SK-N-SH treated with all-trans-retinoic acid at 6 μM for 48 hours (cell line): ENCODE measurements at regions not wholly inside any gene's neighbourhood (a gene's known extent, or its start where the extent isn't known, plus 50 kb on each side); places are given as distances from the start of the nearest gene placed in this dataset.

Experiments
- ESRRG ChIP-seq: fragments of 250-450 bp; sonication (Bioruptor Pico); IDR thresholded peaks from 2 replicates; pipeline ENCODE4 v1.6.1; 2021; ENCODE audit warnings: mild to moderate bottlenecking
- GLIS3 ChIP-seq: fragments of 250-450 bp; sonication (Bioruptor Pico); IDR thresholded peaks from 2 replicates; pipeline ENCODE4 v1.5.0; 2020; ENCODE audit warnings: mild to moderate bottlenecking, moderate library complexity
- PPARA ChIP-seq: fragments of 250-450 bp; sonication (Bioruptor Pico); IDR thresholded peaks from 2 replicates; pipeline ENCODE4 v1.5.0; 2020; ENCODE audit warnings: mild to moderate bottlenecking, borderline replicate concordance
- SNAI2 ChIP-seq: fragments of 250-450 bp; sonication (Bioruptor Pico); IDR thresholded peaks from 2 replicates; pipeline ENCODE4 v1.5.0; 2020; ENCODE audit warnings: mild to moderate bottlenecking, moderate library complexity
- ZC3H10 ChIP-seq: fragments of 250-450 bp; sonication (Bioruptor Pico); IDR thresholded peaks from 2 replicates; pipeline ENCODE4 v1.5.1; 2021; ENCODE audit warnings: mild to moderate bottlenecking, moderate library complexity
- ZNF565 ChIP-seq: fragments of 450-650 bp; formaldehyde crosslinking; conservative IDR thresholded peaks from 2 replicates; pipeline ENCODE4 v1.5.0; 2020; ENCODE audit warnings: low read depth, mild to moderate bottlenecking, moderate library complexity
- TF ChIP-seq, protein P1 (sequence below): fragments of 250-450 bp; sonication (Bioruptor Pico); IDR thresholded peaks from 2 replicates; pipeline ENCODE4 v1.8.0; 2020; ENCODE audit warnings: mild to moderate bottlenecking, moderate library complexity, borderline replicate concordance
- TF ChIP-seq, protein P2 (sequence below): fragments of 250-450 bp; sonication (Bioruptor Pico); IDR thresholded peaks from 2 replicates; pipeline ENCODE4 v1.5.1; 2021; ENCODE audit warnings: mild to moderate bottlenecking, moderate library complexity
- TF ChIP-seq, protein P3 (sequence below): fragments of 250-450 bp; sonication (Bioruptor Pico); IDR thresholded peaks from 2 replicates; pipeline ENCODE4 v1.8.0; 2021; ENCODE audit warnings: low read depth, mild to moderate bottlenecking, moderate library complexity, borderline replicate concordance
- TF ChIP-seq, protein P4 (sequence below): fragments of 250-450 bp; sonication (Bioruptor Pico); IDR thresholded peaks from 2 replicates; pipeline ENCODE4 v1.5.1; 2020; ENCODE audit warnings: low read depth, mild to moderate bottlenecking, moderate library complexity

DNA sequence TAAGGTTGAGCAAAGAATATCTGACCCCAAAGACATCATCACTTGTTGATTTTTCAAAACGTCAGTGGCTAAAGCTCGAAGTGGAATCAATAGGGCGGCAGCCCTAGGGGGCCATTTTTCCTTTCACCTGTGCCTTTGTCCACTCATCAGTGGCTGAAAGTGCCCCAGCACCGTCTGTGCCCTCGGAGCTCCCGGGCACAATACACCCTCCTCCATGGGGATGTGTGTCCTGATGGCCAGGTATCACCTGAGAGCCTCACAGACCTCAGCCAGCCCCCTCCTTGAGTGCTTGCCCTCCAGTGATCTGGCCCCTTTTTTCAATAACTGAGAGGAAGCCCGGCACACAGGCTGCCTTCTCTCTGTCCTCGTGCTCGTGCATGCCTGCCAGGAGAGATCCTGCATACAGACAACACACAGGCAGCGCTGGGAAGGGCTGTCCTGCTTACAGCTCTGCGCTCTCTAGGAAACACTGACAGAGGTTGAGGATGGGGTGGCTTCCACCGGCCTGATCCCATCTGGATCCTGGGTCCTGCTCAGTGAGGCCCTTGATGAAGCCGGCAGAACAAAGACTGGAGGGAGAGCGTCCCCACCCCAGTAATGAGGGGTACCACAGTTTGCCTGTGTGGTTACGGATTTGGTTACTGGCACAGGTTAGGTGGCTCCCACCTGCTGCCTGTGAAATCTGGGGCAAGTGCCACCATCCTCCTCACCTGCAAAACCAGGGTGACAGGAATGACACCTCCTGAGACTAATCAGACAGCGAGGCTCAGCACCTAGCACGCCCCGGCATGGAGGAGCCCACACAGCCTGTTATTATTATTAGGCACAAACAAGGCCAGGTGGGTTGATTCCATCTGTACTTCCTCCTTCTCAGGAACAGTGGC is 197.5 kb upstream of the RAB6C start:
- TF ChIP-seq, protein P1, sequence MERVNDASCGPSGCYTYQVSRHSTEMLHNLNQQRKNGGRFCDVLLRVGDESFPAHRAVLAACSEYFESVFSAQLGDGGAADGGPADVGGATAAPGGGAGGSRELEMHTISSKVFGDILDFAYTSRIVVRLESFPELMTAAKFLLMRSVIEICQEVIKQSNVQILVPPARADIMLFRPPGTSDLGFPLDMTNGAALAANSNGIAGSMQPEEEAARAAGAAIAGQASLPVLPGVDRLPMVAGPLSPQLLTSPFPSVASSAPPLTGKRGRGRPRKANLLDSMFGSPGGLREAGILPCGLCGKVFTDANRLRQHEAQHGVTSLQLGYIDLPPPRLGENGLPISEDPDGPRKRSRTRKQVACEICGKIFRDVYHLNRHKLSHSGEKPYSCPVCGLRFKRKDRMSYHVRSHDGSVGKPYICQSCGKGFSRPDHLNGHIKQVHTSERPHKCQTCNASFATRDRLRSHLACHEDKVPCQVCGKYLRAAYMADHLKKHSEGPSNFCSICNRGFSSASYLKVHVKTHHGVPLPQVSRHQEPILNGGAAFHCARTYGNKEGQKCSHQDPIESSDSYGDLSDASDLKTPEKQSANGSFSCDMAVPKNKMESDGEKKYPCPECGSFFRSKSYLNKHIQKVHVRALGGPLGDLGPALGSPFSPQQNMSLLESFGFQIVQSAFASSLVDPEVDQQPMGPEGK (CRISPR knock-in tag), result no peak
- TF ChIP-seq, protein P2, sequence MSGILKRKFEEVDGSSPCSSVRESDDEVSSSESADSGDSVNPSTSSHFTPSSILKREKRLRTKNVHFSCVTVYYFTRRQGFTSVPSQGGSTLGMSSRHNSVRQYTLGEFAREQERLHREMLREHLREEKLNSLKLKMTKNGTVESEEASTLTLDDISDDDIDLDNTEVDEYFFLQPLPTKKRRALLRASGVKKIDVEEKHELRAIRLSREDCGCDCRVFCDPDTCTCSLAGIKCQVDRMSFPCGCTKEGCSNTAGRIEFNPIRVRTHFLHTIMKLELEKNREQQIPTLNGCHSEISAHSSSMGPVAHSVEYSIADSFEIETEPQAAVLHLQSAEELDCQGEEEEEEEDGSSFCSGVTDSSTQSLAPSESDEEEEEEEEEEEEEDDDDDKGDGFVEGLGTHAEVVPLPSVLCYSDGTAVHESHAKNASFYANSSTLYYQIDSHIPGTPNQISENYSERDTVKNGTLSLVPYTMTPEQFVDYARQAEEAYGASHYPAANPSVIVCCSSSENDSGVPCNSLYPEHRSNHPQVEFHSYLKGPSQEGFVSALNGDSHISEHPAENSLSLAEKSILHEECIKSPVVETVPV, result no peak
- TF ChIP-seq PPARA (CRISPR knock-in tag), result no peak
- TF ChIP-seq ZC3H10 (CRISPR knock-in tag), result no peak
- no peak for TF ChIP-seq ZNF565
- TF ChIP-seq, protein P3, sequence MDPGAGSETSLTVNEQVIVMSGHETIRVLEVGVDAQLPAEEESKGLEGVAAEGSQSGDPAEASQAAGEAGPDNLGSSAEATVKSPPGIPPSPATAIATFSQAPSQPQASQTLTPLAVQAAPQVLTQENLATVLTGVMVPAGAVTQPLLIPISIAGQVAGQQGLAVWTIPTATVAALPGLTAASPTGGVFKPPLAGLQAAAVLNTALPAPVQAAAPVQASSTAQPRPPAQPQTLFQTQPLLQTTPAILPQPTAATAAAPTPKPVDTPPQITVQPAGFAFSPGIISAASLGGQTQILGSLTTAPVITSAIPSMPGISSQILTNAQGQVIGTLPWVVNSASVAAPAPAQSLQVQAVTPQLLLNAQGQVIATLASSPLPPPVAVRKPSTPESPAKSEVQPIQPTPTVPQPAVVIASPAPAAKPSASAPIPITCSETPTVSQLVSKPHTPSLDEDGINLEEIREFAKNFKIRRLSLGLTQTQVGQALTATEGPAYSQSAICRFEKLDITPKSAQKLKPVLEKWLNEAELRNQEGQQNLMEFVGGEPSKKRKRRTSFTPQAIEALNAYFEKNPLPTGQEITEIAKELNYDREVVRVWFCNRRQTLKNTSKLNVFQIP (CRISPR knock-in tag), result no peak
- TF ChIP-seq, protein P4, sequence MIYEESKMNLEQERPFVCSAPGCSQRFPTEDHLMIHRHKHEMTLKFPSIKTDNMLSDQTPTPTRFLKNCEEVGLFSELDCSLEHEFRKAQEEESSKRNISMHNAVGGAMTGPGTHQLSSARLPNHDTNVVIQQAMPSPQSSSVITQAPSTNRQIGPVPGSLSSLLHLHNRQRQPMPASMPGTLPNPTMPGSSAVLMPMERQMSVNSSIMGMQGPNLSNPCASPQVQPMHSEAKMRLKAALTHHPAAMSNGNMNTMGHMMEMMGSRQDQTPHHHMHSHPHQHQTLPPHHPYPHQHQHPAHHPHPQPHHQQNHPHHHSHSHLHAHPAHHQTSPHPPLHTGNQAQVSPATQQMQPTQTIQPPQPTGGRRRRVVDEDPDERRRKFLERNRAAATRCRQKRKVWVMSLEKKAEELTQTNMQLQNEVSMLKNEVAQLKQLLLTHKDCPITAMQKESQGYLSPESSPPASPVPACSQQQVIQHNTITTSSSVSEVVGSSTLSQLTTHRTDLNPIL (CRISPR knock-in tag), result no peak
- no peak for TF ChIP-seq ESRRG
- no peak for TF ChIP-seq SNAI2
- no peak for TF ChIP-seq GLIS3 (CRISPR knock-in tag)
